Neural progenitor cell (in vitro differentiated cells): ENCODE measurements at regions not wholly inside any gene's neighbourhood (a gene's known extent, or its start where the extent isn't known, plus 50 kb on each side); places are given as distances from the start of the nearest gene placed in this dataset.

Source experiments
- DNase-seq: peaks from one replicate; pipeline ENCODE4 v3.0.0-alpha.2; 2016; ENCODE audit warnings: low spot score
- H2AFZ ChIP-seq: fragments of 200-600 bp; sonication (generic); replicated peaks from 2 replicates; pipeline ENCODE4 v1.6.1; 2016; ENCODE audit warnings: antibody characterized with exemption
- H3F3A ChIP-seq: fragments of 200-600 bp; sonication (generic); 2 replicates; pipeline ENCODE4 v1.6.1; 2016; ENCODE audit warnings: antibody characterized with exemption, low read depth
- H3K27ac ChIP-seq: fragments of 200-600 bp; sonication (generic); 2 replicates; pipeline ENCODE4 v1.5.1; 2016; ENCODE audit warnings: mild to moderate bottlenecking
- H3K27me3 ChIP-seq: fragments of 200-600 bp; sonication (generic); 2 replicates; pipeline ENCODE4 v1.6.1; 2016; ENCODE audit warnings: mild to moderate bottlenecking, moderate library complexity
- H3K36me3 ChIP-seq: fragments of 200-600 bp; sonication (generic); 2 replicates; pipeline ENCODE4 v1.5.1; 2016
- H3K4me1 ChIP-seq: fragments of 200-600 bp; sonication (generic); 2 replicates; pipeline ENCODE4 v1.6.1; 2016; ENCODE audit warnings: mixed run types
- H3K4me2 ChIP-seq: fragments of 200-600 bp; sonication (generic); 2 replicates; pipeline ENCODE4 v1.6.1; 2016
- H3K4me3 ChIP-seq: fragments of 200-600 bp; sonication (generic); 2 replicates; pipeline ENCODE4 v1.5.1; 2016
- H3K79me2 ChIP-seq: fragments of 200-600 bp; sonication (generic); 2 replicates; pipeline ENCODE4 v1.6.1; 2016; ENCODE audit warnings: low read depth
- H3K9ac ChIP-seq: fragments of 200-600 bp; sonication (generic); 2 replicates; pipeline ENCODE4 v1.6.1; 2016
- H3K9me3 ChIP-seq: fragments of 200-600 bp; sonication (generic); 2 replicates; pipeline ENCODE4 v1.5.1; 2016; ENCODE audit warnings: low read depth
- H4K20me1 ChIP-seq: fragments of 200-600 bp; sonication (generic); 2 replicates; pipeline ENCODE4 v1.6.1; 2016; ENCODE audit warnings: low read depth
- H3K27ac Mint-ChIP-seq: 3 replicates; pipeline ENCODE4 v1.8.0; 2021; ENCODE audit warnings: mixed read lengths
- H3K27me3 Mint-ChIP-seq: 2 replicates; pipeline ENCODE4 v1.8.0; 2022; ENCODE audit warnings: low read depth, mild to moderate bottlenecking, inconsistent platforms, moderate library complexity, mixed read lengths; ENCODE audit not compliant: insufficient read depth
- H3K36me3 Mint-ChIP-seq: 3 replicates; pipeline ENCODE4 v1.8.0; 2021; ENCODE audit warnings: mixed read lengths
- H3K4me1 Mint-ChIP-seq: 3 replicates; pipeline ENCODE4 v1.8.0; 2021; ENCODE audit warnings: mixed read lengths
- H3K4me3 Mint-ChIP-seq: 3 replicates; pipeline ENCODE4 v1.8.0; 2021; ENCODE audit warnings: mild to moderate bottlenecking, moderate library complexity, mixed read lengths
- H3K9me3 Mint-ChIP-seq: 3 replicates; pipeline ENCODE4 v1.8.0; 2020; ENCODE audit warnings: mixed read lengths
- EZH2 ChIP-seq: fragments of 200-600 bp; sonication (generic); IDR thresholded peaks from 2 replicates; pipeline ENCODE4 v1.6.1; 2017; ENCODE audit warnings: antibody characterized with exemption, mild to moderate bottlenecking, moderate library complexity
- EZH2phosphoT487 ChIP-seq: fragments of 200-600 bp; sonication (generic); IDR thresholded peaks from 2 replicates; pipeline ENCODE4 v1.6.1; 2017; ENCODE audit warnings: antibody characterized with exemption
- TF ChIP-seq, protein P1 (sequence below): fragments of 200-600 bp; sonication (generic); IDR thresholded peaks from 2 replicates; pipeline ENCODE4 v1.5.1; 2017; ENCODE audit warnings: antibody characterized with exemption, mild to moderate bottlenecking

DNA sequence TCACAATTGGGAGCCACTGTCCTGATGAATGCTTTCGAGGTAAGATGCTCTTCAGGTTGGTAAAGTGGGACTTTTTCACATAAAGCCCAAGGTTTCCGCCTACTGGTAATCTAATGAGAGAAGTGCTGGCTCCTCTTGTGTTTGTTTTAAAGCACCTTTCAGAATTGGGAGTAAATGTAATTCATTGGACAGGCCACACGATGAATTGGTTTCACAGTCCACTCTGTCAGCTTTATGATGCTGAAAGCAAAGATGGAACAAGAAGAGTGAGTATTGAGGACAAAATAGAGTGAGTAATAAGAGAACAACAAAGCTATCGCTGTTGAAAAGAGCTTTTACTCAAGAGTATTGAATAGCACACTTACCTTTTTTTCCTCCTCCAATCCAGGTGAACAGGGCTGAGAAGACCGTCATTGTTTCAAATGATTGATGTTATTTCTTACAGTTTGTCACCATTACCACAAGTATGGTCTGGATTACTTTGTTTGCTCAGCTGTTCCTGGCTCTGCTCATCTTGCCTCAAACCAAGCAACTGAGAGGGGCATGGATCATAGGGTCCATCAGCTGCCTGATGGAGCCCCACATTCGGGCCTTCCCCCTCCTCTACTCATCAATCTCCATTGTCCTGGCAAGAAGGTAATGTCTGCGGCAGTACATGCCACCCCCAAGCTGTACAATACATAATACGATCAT is 136.1 kb upstream of the CNTN4 start:
- H3K36me3 ChIP-seq: no peaks in the 10 kb centered on the region
- Mint-ChIP-seq H3K4me3 (no peak overlapping the region), H3K36me3 (no peaks in the 10 kb centered on the region), H3K27me3 (no peaks in the 10 kb centered on the region), H3K4me1 (no peaks in the 10 kb centered on the region), H3K9me3 (peaks cover 2% of the 10 kb centered on the region), H3K27ac (no peak overlapping the region)
- no peaks in the 10 kb centered on the region for H3K4me1 ChIP-seq
- H3K4me2 ChIP-seq: no peak overlapping the region
- no peak overlapping the region for H3K4me3 ChIP-seq
- H3K27ac ChIP-seq: no peak overlapping the region
- H4K20me1 ChIP-seq: no peaks in the 10 kb centered on the region
- H3K9ac ChIP-seq: no peak overlapping the region
- DNase-seq: no peak
- no peaks in the 10 kb centered on the region for H3F3A ChIP-seq
- H3K9me3 ChIP-seq: no peaks in the 10 kb centered on the region
- H3K27me3 ChIP-seq: no peaks in the 10 kb centered on the region
- TF ChIP-seq, protein P1, sequence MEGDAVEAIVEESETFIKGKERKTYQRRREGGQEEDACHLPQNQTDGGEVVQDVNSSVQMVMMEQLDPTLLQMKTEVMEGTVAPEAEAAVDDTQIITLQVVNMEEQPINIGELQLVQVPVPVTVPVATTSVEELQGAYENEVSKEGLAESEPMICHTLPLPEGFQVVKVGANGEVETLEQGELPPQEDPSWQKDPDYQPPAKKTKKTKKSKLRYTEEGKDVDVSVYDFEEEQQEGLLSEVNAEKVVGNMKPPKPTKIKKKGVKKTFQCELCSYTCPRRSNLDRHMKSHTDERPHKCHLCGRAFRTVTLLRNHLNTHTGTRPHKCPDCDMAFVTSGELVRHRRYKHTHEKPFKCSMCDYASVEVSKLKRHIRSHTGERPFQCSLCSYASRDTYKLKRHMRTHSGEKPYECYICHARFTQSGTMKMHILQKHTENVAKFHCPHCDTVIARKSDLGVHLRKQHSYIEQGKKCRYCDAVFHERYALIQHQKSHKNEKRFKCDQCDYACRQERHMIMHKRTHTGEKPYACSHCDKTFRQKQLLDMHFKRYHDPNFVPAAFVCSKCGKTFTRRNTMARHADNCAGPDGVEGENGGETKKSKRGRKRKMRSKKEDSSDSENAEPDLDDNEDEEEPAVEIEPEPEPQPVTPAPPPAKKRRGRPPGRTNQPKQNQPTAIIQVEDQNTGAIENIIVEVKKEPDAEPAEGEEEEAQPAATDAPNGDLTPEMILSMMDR: no peak
- TF ChIP-seq EZH2phosphoT487: no peak
- no peak for TF ChIP-seq EZH2
- no peaks in the 10 kb centered on the region for H3K79me2 ChIP-seq
- no peak overlapping the region for H2AFZ ChIP-seq

DNA sequence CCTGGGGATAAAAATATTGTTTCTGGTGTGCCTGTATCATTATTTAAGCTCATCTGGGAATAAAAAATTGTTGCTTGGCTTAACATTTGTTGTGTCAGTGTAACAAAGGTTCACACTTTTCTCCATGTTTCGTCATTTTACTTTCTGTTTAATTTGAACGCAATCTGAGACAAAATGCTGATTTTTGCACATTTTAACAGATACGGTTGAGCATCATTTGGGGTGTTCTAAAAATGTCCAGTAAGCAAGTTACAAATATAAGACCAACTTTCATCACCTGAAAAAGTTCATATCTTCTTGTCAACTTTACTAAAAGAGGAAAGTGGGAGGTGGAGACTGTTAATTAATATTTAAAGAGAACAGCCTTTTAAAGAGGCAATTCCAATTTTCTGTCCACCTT is 134.8 kb upstream of the CNTN4 start:
- Histone ChIP-seq H3K36me3 (no peaks in the 10 kb centered on the region), H3K27me3 (no peaks in the 10 kb centered on the region), H3F3A (no peaks in the 10 kb centered on the region), H4K20me1 (no peaks in the 10 kb centered on the region), H3K4me3 (no peak overlapping the region), H2AFZ (peak overlapping the region; percentile 1), H3K4me2 (no peak overlapping the region), H3K4me1 (no peaks in the 10 kb centered on the region), H3K9me3 (no peaks in the 10 kb centered on the region), H3K79me2 (no peaks in the 10 kb centered on the region), H3K27ac (no peak overlapping the region), H3K9ac (no peak overlapping the region)
- no peak overlapping the region for H3K27ac Mint-ChIP-seq
- TF ChIP-seq, protein P1: no peak
- no peak for TF ChIP-seq EZH2phosphoT487
- no peaks in the 10 kb centered on the region for H3K36me3 Mint-ChIP-seq
- no peaks in the 10 kb centered on the region for H3K9me3 Mint-ChIP-seq
- DNase-seq: no peak
- H3K4me1 Mint-ChIP-seq: no peaks in the 10 kb centered on the region
- H3K4me3 Mint-ChIP-seq: no peak overlapping the region
- H3K27me3 Mint-ChIP-seq: no peaks in the 10 kb centered on the region

DNA sequence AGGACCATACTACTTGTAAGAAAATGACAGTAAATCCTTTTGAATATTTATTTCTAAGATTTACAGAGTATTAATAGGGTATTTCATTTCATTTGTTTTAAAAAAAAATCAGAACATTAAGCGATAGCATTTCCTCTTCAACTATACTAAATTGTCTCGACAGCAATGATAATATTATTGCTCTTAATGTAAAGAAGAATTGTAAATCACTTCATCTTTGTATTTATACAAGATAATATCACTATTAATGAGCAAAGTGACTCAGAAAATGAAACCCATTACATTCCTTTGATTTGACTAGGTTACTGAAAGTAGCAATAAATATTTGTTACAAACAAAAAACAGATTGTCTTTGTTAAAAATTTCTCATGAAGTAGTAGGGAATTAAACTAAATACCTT is 131.1 kb upstream of the CNTN4 start:
- H3K4me1 Mint-ChIP-seq: no peaks in the 10 kb centered on the region
- Histone ChIP-seq H3K4me1 (no peaks in the 10 kb centered on the region), H3K27me3 (no peaks in the 10 kb centered on the region), H3K27ac (no peak overlapping the region), H2AFZ (no peak overlapping the region), H3K36me3 (no peaks in the 10 kb centered on the region), H3K79me2 (no peaks in the 10 kb centered on the region), H3K9ac (no peak overlapping the region), H3K4me3 (no peak overlapping the region), H3K9me3 (no peaks in the 10 kb centered on the region), H3F3A (no peaks in the 10 kb centered on the region), H4K20me1 (no peaks in the 10 kb centered on the region), H3K4me2 (no peak overlapping the region)
- DNase-seq: no peak
- H3K27me3 Mint-ChIP-seq: no peaks in the 10 kb centered on the region
- no peaks in the 10 kb centered on the region for H3K36me3 Mint-ChIP-seq
- TF ChIP-seq, protein P1: no peak
- TF ChIP-seq EZH2: no peak
- TF ChIP-seq EZH2phosphoT487: no peak
- no peaks in the 10 kb centered on the region for H3K9me3 Mint-ChIP-seq
- no peak overlapping the region for H3K27ac Mint-ChIP-seq
- H3K4me3 Mint-ChIP-seq: no peak overlapping the region
